Inflammatory macrophage treated with lipopolysaccharide for 4 hours (primary cell): ENCODE measurements at regions not wholly inside any gene's neighbourhood (a gene's known extent, or its start where the extent isn't known, plus 50 kb on each side); places are given as distances from the start of the nearest gene placed in this dataset.
"Not testable (repeated sequence)": the region's sequence is repeated elsewhere in the genome, so short reads cannot be mapped to it uniquely, and the experiment has no call there.

Source experiments
- DNase-seq: peaks from one replicate; pipeline ENCODE4 v3.0.0-alpha.2; 2020

GRCh38 chr1:199821029-199821779 lies 206.3 kb upstream of the NR5A2 start:
- no peak for DNase-seq

GRCh38 chr1:199832451-199832850 lies 195.1 kb upstream of the NR5A2 start:
- DNase-seq: no peak

- DNase-seq: peak; percentile 73
Observed at GRCh38 chr1:199834711-199835110, 192.8 kb upstream of the NR5A2 start.

GRCh38 chr1:199836430-199836829 lies 191.1 kb upstream of the NR5A2 start:
- DNase-seq: no peak

GRCh38 chr1:199837321-199837720 lies 190.2 kb upstream of the NR5A2 start:
- no peak for DNase-seq

- DNase-seq: not testable (repeated sequence)
Observed at GRCh38 chr1:199839608-199840007, 187.9 kb upstream of the NR5A2 start.

GRCh38 chr1:199843096-199843495 lies 184.4 kb upstream of the NR5A2 start:
- not testable (repeated sequence) for DNase-seq

GRCh38 chr1:199843861-199844260 lies 183.6 kb upstream of the NR5A2 start:
- DNase-seq: no peak

- DNase-seq: no peak
Observed at GRCh38 chr1:199847021-199847420, 180.5 kb upstream of the NR5A2 start.

- no peak for DNase-seq
Observed at GRCh38 chr1:199851439-199852140, 175.9 kb upstream of the NR5A2 start.

- DNase-seq: no peak
Observed at GRCh38 chr1:199854686-199855321, 172.7 kb upstream of the NR5A2 start.

GRCh38 chr1:199855580-199855979 lies 171.9 kb upstream of the NR5A2 start:
- DNase-seq: no peak

GRCh38 chr1:199856216-199856780 lies 171.2 kb upstream of the NR5A2 start:
- peak; percentile 36 for DNase-seq

GRCh38 chr1:199857108-199857507 lies 170.4 kb upstream of the NR5A2 start:
- DNase-seq: peak; percentile 85

- no peak for DNase-seq
Observed at GRCh38 chr1:199857516-199857915, 170.0 kb upstream of the NR5A2 start.

- no peak for DNase-seq
Observed at GRCh38 chr1:199858171-199858570, 169.3 kb upstream of the NR5A2 start.

GRCh38 chr1:199858856-199859255 lies 168.7 kb upstream of the NR5A2 start:
- no peak for DNase-seq

- peak; percentile 95 for DNase-seq
Observed at GRCh38 chr1:199859491-199859933, 168.0 kb upstream of the NR5A2 start.

GRCh38 chr1:199861020-199861795 lies 166.3 kb upstream of the NR5A2 start:
- no peak for DNase-seq

- no peak for DNase-seq
Observed at GRCh38 chr1:199862047-199862446, 165.5 kb upstream of the NR5A2 start.

- DNase-seq: no peak
Observed at GRCh38 chr1:199866210-199866617, 161.3 kb upstream of the NR5A2 start.

GRCh38 chr1:199867601-199868000 lies 159.9 kb upstream of the NR5A2 start:
- DNase-seq: no peak

- DNase-seq: no peak
Observed at GRCh38 chr1:199868777-199869176, 158.7 kb upstream of the NR5A2 start.
